ENCODE measurements at regions not wholly inside any gene's neighbourhood (a gene's known extent, or its start where the extent isn't known, plus 50 kb on each side); places are given as distances from the start of the nearest gene placed in this dataset.

DNA sequence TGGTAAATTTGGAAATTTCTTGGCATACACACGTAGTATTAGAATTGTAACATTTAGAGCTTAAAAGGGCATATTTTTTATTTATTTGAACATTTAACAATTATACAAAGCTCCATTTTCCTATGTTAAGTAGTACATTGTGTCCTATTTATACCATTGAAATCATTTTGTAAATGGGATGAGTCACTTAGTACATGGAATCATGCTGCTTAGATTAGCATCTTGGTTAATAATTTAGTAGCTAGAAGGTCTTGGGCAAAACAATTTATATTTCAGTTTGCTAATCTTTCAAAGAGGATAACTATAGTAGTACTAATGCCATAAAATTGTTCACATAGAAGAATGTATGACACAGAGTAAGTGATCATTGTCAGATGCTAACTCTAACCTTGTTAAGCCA, 450.1 kb upstream of the LUZP2 start:
- no peak for DNase-seq
- WGBS (ENCODE audit: insufficient coverage), result no CpG with 5 or more reads among the region's 1 CpG
- Mint-ChIP-seq H3K36me3 (no peaks in the 10 kb centered on the region), H3K9me3 (peaks cover 13 to 45% (median 24%) of the 10 kb centered on the region in 3 donors), H3K4me1 (no peaks in the 10 kb centered on the region), H3K27me3 (no peaks in the 10 kb centered on the region), H3K27ac (no peak overlapping the region), H3K4me3 (no peak overlapping the region)
- Histone ChIP-seq H3K36me3 (ENCODE audit: control insufficient read depth in 2 of 2, extremely low read depth in 1 of 2, insufficient read depth in 1 of 2, low read length in 1 of 2) (no peaks in the 10 kb centered on the region), H3K27me3 (replicated peaks in 1 of 2; ENCODE audit: control insufficient read depth in 2 of 2, extremely low read depth in 1 of 2, insufficient read depth in 2 of 2, low read length in 1 of 2) (no peaks in the 10 kb centered on the region), H3K9me3 (peaks cover 2% of the 10 kb centered on the region), H3K27ac (ENCODE audit: low read length) (no peak overlapping the region), H3K4me1 (ENCODE audit: control insufficient read depth in 1 of 2, extremely low read depth in 1 of 2, insufficient read depth in 2 of 2, low read length in 2 of 2) (no peaks in the 10 kb centered on the region), H3K4me3 (ENCODE audit: control insufficient read depth in 1 of 2, extremely low read depth in 1 of 2, low read length in 1 of 2) (no peak overlapping the region)
- ATAC-seq (replicated peaks in 1 of 4), result no peak
- POLR2A ChIA-PET, result no interaction called here
- CTCF ChIA-PET, result no interaction called here

- ATAC-seq (replicated peaks in 1 of 4) (no peak), DNase-seq (no peak)
- CTCF ChIA-PET, result no interaction called here
- H3K4me3 ChIP-seq (ENCODE audit: control insufficient read depth in 1 of 2, extremely low read depth in 1 of 2, low read length in 1 of 2), result no peak overlapping the region
- H3K27me3 ChIP-seq (replicated peaks in 1 of 2; ENCODE audit: control insufficient read depth in 2 of 2, extremely low read depth in 1 of 2, insufficient read depth in 2 of 2, low read length in 1 of 2), result no peaks in the 10 kb centered on the region
- H3K9me3 ChIP-seq, result no peaks in the 10 kb centered on the region
- Mint-ChIP-seq H3K4me3 (no peak overlapping the region), H3K9me3 (peaks cover 4 to 16% (median 9%) of the 10 kb centered on the region in 3 donors), H3K4me1 (no peaks in the 10 kb centered on the region), H3K27ac (no peak overlapping the region), H3K36me3 (no peaks in the 10 kb centered on the region), H3K27me3 (no peaks in the 10 kb centered on the region)
- no peaks in the 10 kb centered on the region for H3K4me1 ChIP-seq (ENCODE audit: control insufficient read depth in 1 of 2, extremely low read depth in 1 of 2, insufficient read depth in 2 of 2, low read length in 2 of 2)
- POLR2A ChIA-PET, result no interaction called here
- no peaks in the 10 kb centered on the region for H3K36me3 ChIP-seq (ENCODE audit: control insufficient read depth in 2 of 2, extremely low read depth in 1 of 2, insufficient read depth in 1 of 2, low read length in 1 of 2)
- H3K27ac ChIP-seq (ENCODE audit: low read length), result no peak overlapping the region
These were observed 440.8 kb upstream of the LUZP2 start for GRCh38 chr11:24056051-24056450.

GRCh38 chr11:24060125-24060524, 436.7 kb upstream of the LUZP2 start:
- H3K27ac ChIP-seq (ENCODE audit: low read length), result no peak overlapping the region
- H3K4me3 Mint-ChIP-seq, result no peak overlapping the region
- H3K36me3 ChIP-seq (ENCODE audit: control insufficient read depth in 2 of 2, extremely low read depth in 1 of 2, insufficient read depth in 1 of 2, low read length in 1 of 2), result no peaks in the 10 kb centered on the region
- no peaks in the 10 kb centered on the region for H3K27me3 ChIP-seq (replicated peaks in 1 of 2; ENCODE audit: control insufficient read depth in 2 of 2, extremely low read depth in 1 of 2, insufficient read depth in 2 of 2, low read length in 1 of 2)
- peaks cover 4 to 16% (median 14%) of the 10 kb centered on the region in 3 donors for H3K9me3 Mint-ChIP-seq
- WGBS (ENCODE audit: insufficient coverage), result no CpG with 5 or more reads among the region's 3 CpGs
- ChIA-PET CTCF (no interaction called here), POLR2A (interaction anchor here in 1 of 2 donors (0.7 kb wide), 1 partner anchor 15 kb away, joined by 4 read pairs; no protein-coding TSS in a partner anchor)
- H3K36me3 Mint-ChIP-seq, result no peaks in the 10 kb centered on the region
- H3K27ac Mint-ChIP-seq, result no peak overlapping the region
- no peaks in the 10 kb centered on the region for H3K4me1 Mint-ChIP-seq
- H3K9me3 ChIP-seq, result no peaks in the 10 kb centered on the region
- H3K4me1 ChIP-seq (ENCODE audit: control insufficient read depth in 1 of 2, extremely low read depth in 1 of 2, insufficient read depth in 2 of 2, low read length in 2 of 2), result no peaks in the 10 kb centered on the region
- no peak overlapping the region for H3K4me3 ChIP-seq (ENCODE audit: control insufficient read depth in 1 of 2, extremely low read depth in 1 of 2, low read length in 1 of 2)
- ATAC-seq (replicated peaks in 1 of 4) (no peak), DNase-seq (no peak)
- no peaks in the 10 kb centered on the region for H3K27me3 Mint-ChIP-seq

- Histone ChIP-seq H3K27me3 (replicated peaks in 1 of 2; ENCODE audit: control insufficient read depth in 2 of 2, extremely low read depth in 1 of 2, insufficient read depth in 2 of 2, low read length in 1 of 2) (no peaks in the 10 kb centered on the region), H3K27ac (ENCODE audit: low read length) (no peak overlapping the region), H3K4me1 (ENCODE audit: control insufficient read depth in 1 of 2, extremely low read depth in 1 of 2, insufficient read depth in 2 of 2, low read length in 2 of 2) (no peaks in the 10 kb centered on the region), H3K36me3 (ENCODE audit: control insufficient read depth in 2 of 2, extremely low read depth in 1 of 2, insufficient read depth in 1 of 2, low read length in 1 of 2) (no peaks in the 10 kb centered on the region), H3K4me3 (ENCODE audit: control insufficient read depth in 1 of 2, extremely low read depth in 1 of 2, low read length in 1 of 2) (no peak overlapping the region), H3K9me3 (no peaks in the 10 kb centered on the region)
- Mint-ChIP-seq H3K9me3 (peaks cover 0 to 11% (median 4%) of the 10 kb centered on the region in 3 donors), H3K4me1 (no peaks in the 10 kb centered on the region), H3K27me3 (no peaks in the 10 kb centered on the region), H3K27ac (no peak overlapping the region), H3K36me3 (no peaks in the 10 kb centered on the region), H3K4me3 (no peak overlapping the region)
- DNase-seq (no peak), ATAC-seq (replicated peaks in 1 of 4) (no peak)
- no CpG with 5 or more reads among the region's 6 CpGs for WGBS (ENCODE audit: insufficient coverage)
- POLR2A ChIA-PET, result no interaction called here
- CTCF ChIA-PET, result no interaction called here
These were observed 432.4 kb upstream of the LUZP2 start for GRCh38 chr11:24064309-24064903.

DNA sequence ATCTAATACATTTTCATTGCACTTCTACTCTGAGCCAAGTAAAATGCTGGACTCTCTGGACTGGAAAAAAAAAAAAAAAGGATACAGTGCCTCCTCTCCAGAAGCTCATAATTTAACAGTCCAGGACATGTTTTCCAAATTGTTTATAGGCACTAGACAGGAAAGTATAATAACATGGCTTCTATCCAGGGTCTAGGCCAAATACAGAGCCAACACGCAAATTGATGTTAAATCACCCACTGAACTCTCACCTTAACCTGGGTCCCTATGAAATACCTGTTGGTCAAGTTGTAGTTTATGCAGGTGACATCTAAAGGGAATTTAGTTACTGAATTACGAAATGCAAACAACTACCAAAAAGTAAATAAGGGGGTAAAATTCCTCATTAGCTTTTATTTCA, 428.7 kb upstream of the LUZP2 start:
- Mint-ChIP-seq H3K4me3 (no peak overlapping the region), H3K36me3 (no peaks in the 10 kb centered on the region), H3K4me1 (no peaks in the 10 kb centered on the region), H3K9me3 (peaks cover 2 to 10% (median 4%) of the 10 kb centered on the region in 3 donors), H3K27me3 (no peaks in the 10 kb centered on the region), H3K27ac (no peak overlapping the region)
- no peak for DNase-seq
- H3K36me3 ChIP-seq (ENCODE audit: control insufficient read depth in 2 of 2, extremely low read depth in 1 of 2, insufficient read depth in 1 of 2, low read length in 1 of 2), result no peaks in the 10 kb centered on the region
- no peaks in the 10 kb centered on the region for H3K27me3 ChIP-seq (replicated peaks in 1 of 2; ENCODE audit: control insufficient read depth in 2 of 2, extremely low read depth in 1 of 2, insufficient read depth in 2 of 2, low read length in 1 of 2)
- H3K27ac ChIP-seq (ENCODE audit: low read length), result no peak overlapping the region
- POLR2A ChIA-PET, result no interaction called here
- no CpG with 5 or more reads among the region's 2 CpGs for WGBS (ENCODE audit: insufficient coverage)
- CTCF ChIA-PET, result no interaction called here
- no peak overlapping the region for H3K4me3 ChIP-seq (ENCODE audit: control insufficient read depth in 1 of 2, extremely low read depth in 1 of 2, low read length in 1 of 2)
- no peaks in the 10 kb centered on the region for H3K4me1 ChIP-seq (ENCODE audit: control insufficient read depth in 1 of 2, extremely low read depth in 1 of 2, insufficient read depth in 2 of 2, low read length in 2 of 2)
- no peaks in the 10 kb centered on the region for H3K9me3 ChIP-seq
- no peak for ATAC-seq (replicated peaks in 1 of 4)

DNA sequence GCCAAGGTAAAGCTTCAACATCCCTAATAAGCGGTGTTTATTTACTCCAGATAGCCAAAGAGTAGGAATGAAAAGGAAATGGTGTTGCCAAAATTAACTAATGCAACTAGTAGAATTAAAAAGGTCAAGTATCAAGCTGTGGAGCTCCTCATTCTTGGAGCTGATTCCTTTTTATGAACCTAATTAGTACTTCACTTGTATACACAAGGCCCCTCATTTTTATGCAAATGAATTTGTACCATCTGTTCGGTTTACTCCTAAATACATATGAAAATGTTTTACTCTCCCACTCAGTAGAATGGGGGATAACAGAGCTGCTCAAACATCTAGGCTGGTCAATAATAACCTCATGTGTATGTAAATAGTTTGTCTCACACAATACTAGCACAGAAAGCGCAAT, 426.4 kb upstream of the LUZP2 start:
- no CpG with 5 or more reads among the region's 3 CpGs for WGBS (ENCODE audit: insufficient coverage)
- no peaks in the 10 kb centered on the region for H3K27me3 Mint-ChIP-seq
- Histone ChIP-seq H3K4me3 (ENCODE audit: control insufficient read depth in 1 of 2, extremely low read depth in 1 of 2, low read length in 1 of 2) (no peak overlapping the region), H3K27ac (ENCODE audit: low read length) (no peak overlapping the region), H3K36me3 (ENCODE audit: control insufficient read depth in 2 of 2, extremely low read depth in 1 of 2, insufficient read depth in 1 of 2, low read length in 1 of 2) (no peaks in the 10 kb centered on the region), H3K4me1 (ENCODE audit: control insufficient read depth in 1 of 2, extremely low read depth in 1 of 2, insufficient read depth in 2 of 2, low read length in 2 of 2) (no peaks in the 10 kb centered on the region), H3K27me3 (replicated peaks in 1 of 2; ENCODE audit: control insufficient read depth in 2 of 2, extremely low read depth in 1 of 2, insufficient read depth in 2 of 2, low read length in 1 of 2) (no peaks in the 10 kb centered on the region), H3K9me3 (no peaks in the 10 kb centered on the region)
- DNase-seq, result no peak
- no peak for ATAC-seq (replicated peaks in 1 of 4)
- no peaks in the 10 kb centered on the region for H3K4me1 Mint-ChIP-seq
- POLR2A ChIA-PET, result no interaction called here
- H3K4me3 Mint-ChIP-seq, result no peak overlapping the region
- CTCF ChIA-PET, result no interaction called here
- peaks cover 3 to 8% (median 6%) of the 10 kb centered on the region in 3 donors for H3K9me3 Mint-ChIP-seq
- H3K36me3 Mint-ChIP-seq, result no peaks in the 10 kb centered on the region
- no peak overlapping the region for H3K27ac Mint-ChIP-seq

DNA sequence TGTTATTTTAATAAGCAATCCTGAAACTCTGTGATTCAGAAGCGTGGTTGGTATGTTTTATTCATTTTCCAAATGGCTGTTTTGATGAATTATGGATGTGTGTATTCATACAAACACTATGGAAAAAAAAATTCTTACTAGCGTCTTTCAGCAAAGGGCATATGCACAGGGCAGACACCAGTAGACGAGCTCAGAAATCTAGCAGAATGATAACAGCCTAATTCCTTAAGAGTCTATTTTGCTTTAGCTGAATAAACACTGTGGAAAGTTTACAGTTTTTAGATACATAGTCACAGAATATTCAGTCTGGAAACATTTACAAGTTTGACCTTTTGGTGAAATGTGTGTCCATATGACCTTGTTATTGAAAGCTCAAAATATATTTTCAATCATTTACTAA, 418.8 kb upstream of the LUZP2 start:
- Mint-ChIP-seq H3K9me3 (peaks cover 5 to 8% (median 6%) of the 10 kb centered on the region in 3 donors), H3K4me3 (no peak overlapping the region), H3K36me3 (no peaks in the 10 kb centered on the region), H3K27ac (no peak overlapping the region), H3K4me1 (no peaks in the 10 kb centered on the region), H3K27me3 (no peaks in the 10 kb centered on the region)
- Histone ChIP-seq H3K4me3 (ENCODE audit: control insufficient read depth in 1 of 2, extremely low read depth in 1 of 2, low read length in 1 of 2) (no peak overlapping the region), H3K4me1 (ENCODE audit: control insufficient read depth in 1 of 2, extremely low read depth in 1 of 2, insufficient read depth in 2 of 2, low read length in 2 of 2) (no peaks in the 10 kb centered on the region), H3K9me3 (no peaks in the 10 kb centered on the region), H3K27me3 (replicated peaks in 1 of 2; ENCODE audit: control insufficient read depth in 2 of 2, extremely low read depth in 1 of 2, insufficient read depth in 2 of 2, low read length in 1 of 2) (no peaks in the 10 kb centered on the region), H3K27ac (ENCODE audit: low read length) (no peak overlapping the region), H3K36me3 (ENCODE audit: control insufficient read depth in 2 of 2, extremely low read depth in 1 of 2, insufficient read depth in 1 of 2, low read length in 1 of 2) (no peaks in the 10 kb centered on the region)
- no peak for ATAC-seq (replicated peaks in 1 of 4)
- ChIA-PET POLR2A (no interaction called here), CTCF (no interaction called here)
- WGBS (ENCODE audit: insufficient coverage), result no CpG with 5 or more reads among the region's 3 CpGs
- DNase-seq, result no peak
